CD4-positive, alpha-beta T cell (primary cell): ENCODE measurements at regions not wholly inside any gene's neighbourhood (a gene's known extent, or its start where the extent isn't known, plus 50 kb on each side); places are given as distances from the start of the nearest gene placed in this dataset.

Source experiments
- ATAC-seq: fragments of 200-7000 bp; cut with Tn5 transposase; one replicate; pipeline ENCODE4 v1.10.0; 2022; ENCODE audit warnings: mild to moderate bottlenecking; ENCODE audit not compliant: poor library complexity
- CTCF ChIA-PET: fragments of 350-600 bp; sonication (Branson Sonifier 250); formaldehyde crosslinking; loops from one replicate; lab custom pipeline; 2021; ENCODE audit warnings: antibody characterized with exemption, inconsistent platforms; lab: Charles Lee
- POLR2A ChIA-PET: fragments of 350-600 bp; sonication (Branson Sonifier 250); formaldehyde crosslinking; loops from one replicate; lab custom pipeline; 2021; ENCODE audit warnings: antibody characterized with exemption, inconsistent platforms; lab: Charles Lee
- DNase-seq, 14 experiments: peaks; one replicate each; pipeline ENCODE4 v3.0.0-alpha.2; 2013 to 2020; ENCODE audit warnings: mixed read lengths in 2 of 14
- H3K27ac ChIP-seq, 2 donors: one replicate each; pipeline versions ENCODE4 v1.5.1 to v1.7.0; 2013; ENCODE audit warnings: low read length in 2 of 2, low read depth in 1 of 2, mild to moderate bottlenecking in 1 of 2
- H3K27me3 ChIP-seq, 2 experiments: 1 replicate in 1 of 2; 2 replicates in 1 of 2; pipeline versions ENCODE4 v1.6.1 to v1.7.0; 2013; ENCODE audit warnings: low read length in 2 of 2, control low read depth in 1 of 2, mild to moderate bottlenecking in 1 of 2, moderate library complexity in 1 of 2; ENCODE audit not compliant: insufficient read depth in 2 of 2, control insufficient read depth in 1 of 2
- H3K36me3 ChIP-seq: one replicate; pipeline ENCODE4 v1.6.1; 2013; ENCODE audit warnings: low read length, control low read depth; ENCODE audit not compliant: insufficient read depth
- H3K4me1 ChIP-seq: one replicate; pipeline ENCODE4 v1.6.1; 2013; ENCODE audit warnings: low read length, control low read depth; ENCODE audit not compliant: insufficient read depth
- H3K4me3 ChIP-seq: one replicate; pipeline ENCODE4 v1.5.1; 2013; ENCODE audit warnings: mild to moderate bottlenecking, low read length, moderate library complexity
- H3K9me3 ChIP-seq, 2 experiments: 1 replicate in 1 of 2; 2 replicates in 1 of 2; pipeline versions ENCODE4 v1.6.1 to v1.7.0; 2013; ENCODE audit warnings: low read length in 2 of 2, mild to moderate bottlenecking in 2 of 2, control low read depth in 1 of 2, moderate library complexity in 1 of 2; ENCODE audit not compliant: control insufficient read depth in 1 of 2, insufficient read depth in 1 of 2
- H3K27ac Mint-ChIP-seq: one replicate; pipeline ENCODE4 v1.8.0; 2020; ENCODE audit warnings: mixed read lengths
- H3K27me3 Mint-ChIP-seq: one replicate; pipeline ENCODE4 v1.8.0; 2021; ENCODE audit warnings: mixed read lengths
- H3K36me3 Mint-ChIP-seq: one replicate; pipeline ENCODE4 v1.8.0; 2021; ENCODE audit warnings: low read depth, mixed read lengths
- H3K4me1 Mint-ChIP-seq: one replicate; pipeline ENCODE4 v1.8.0; 2021; ENCODE audit warnings: low read depth, mixed read lengths
- H3K4me3 Mint-ChIP-seq: one replicate; pipeline ENCODE4 v1.8.0; 2020; ENCODE audit warnings: mild to moderate bottlenecking, mixed read lengths
- H3K9me3 Mint-ChIP-seq: one replicate; pipeline ENCODE4 v1.8.0; 2020; ENCODE audit warnings: mixed read lengths
- intact Hi-C, 2 experiments: fragments of 100-400 bp; cut with DNase I in 1 of 2; cut with micrococcal nuclease in 1 of 2; formaldehyde crosslinking; loops; one replicate each; pipeline versions ENCODE4 v1.15.1 to v1.9.0; 2023 to 2025; cut with DNase I, micrococcal nuclease
- TF ChIP-seq, protein P1 (sequence below): fragments of 200-600 bp; IDR thresholded peaks from one replicate; pipeline ENCODE4 v1.8.0; 2022; ENCODE audit warnings: antibody characterized with exemption, mild to moderate bottlenecking

DNA sequence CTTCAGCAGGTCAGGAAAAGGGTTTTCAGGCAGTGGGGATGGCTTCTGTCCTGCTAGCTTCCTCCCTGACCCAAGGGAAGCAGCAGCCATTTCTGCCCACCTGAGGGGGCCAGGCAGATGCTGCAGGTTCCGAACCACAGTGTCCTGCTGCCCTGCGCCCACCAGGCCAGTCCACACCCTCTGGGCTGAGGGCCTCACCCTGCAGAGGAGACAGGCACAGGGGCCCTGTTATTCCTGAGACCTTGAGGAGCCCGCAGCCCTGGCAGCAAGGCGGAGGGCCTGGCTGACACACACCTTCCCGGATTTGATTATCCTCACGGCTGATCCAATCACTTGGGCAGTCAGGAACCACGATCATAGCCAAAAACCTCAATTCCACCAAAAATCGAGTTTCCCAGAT is 725.8 kb downstream of the BRD1 start:
- no peaks in the 10 kb centered on the region for H3K36me3 ChIP-seq
- H3K27me3 Mint-ChIP-seq = peaks cover 16% of the 10 kb centered on the region
- H3K36me3 Mint-ChIP-seq = no peaks in the 10 kb centered on the region
- H3K4me1 Mint-ChIP-seq = no peaks in the 10 kb centered on the region
- ATAC-seq = no peak
- H3K27ac ChIP-seq = no peak overlapping the region
- H3K9me3 Mint-ChIP-seq = no peaks in the 10 kb centered on the region
- TF ChIP-seq, protein P1, sequence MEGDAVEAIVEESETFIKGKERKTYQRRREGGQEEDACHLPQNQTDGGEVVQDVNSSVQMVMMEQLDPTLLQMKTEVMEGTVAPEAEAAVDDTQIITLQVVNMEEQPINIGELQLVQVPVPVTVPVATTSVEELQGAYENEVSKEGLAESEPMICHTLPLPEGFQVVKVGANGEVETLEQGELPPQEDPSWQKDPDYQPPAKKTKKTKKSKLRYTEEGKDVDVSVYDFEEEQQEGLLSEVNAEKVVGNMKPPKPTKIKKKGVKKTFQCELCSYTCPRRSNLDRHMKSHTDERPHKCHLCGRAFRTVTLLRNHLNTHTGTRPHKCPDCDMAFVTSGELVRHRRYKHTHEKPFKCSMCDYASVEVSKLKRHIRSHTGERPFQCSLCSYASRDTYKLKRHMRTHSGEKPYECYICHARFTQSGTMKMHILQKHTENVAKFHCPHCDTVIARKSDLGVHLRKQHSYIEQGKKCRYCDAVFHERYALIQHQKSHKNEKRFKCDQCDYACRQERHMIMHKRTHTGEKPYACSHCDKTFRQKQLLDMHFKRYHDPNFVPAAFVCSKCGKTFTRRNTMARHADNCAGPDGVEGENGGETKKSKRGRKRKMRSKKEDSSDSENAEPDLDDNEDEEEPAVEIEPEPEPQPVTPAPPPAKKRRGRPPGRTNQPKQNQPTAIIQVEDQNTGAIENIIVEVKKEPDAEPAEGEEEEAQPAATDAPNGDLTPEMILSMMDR = no peak
- DNase-seq = no peak
- CTCF ChIA-PET = no interaction called here
- H3K4me1 ChIP-seq = no peaks in the 10 kb centered on the region
- H3K4me3 Mint-ChIP-seq = no peak overlapping the region
- intact Hi-C loops = no loop called here
- H3K9me3 ChIP-seq = no peaks in the 10 kb centered on the region
- no peak overlapping the region for H3K27ac Mint-ChIP-seq
- peaks cover 0 to 6% of the 10 kb centered on the region in 2 experiments for H3K27me3 ChIP-seq
- POLR2A ChIA-PET = no interaction called here
- no peak overlapping the region for H3K4me3 ChIP-seq

DNA sequence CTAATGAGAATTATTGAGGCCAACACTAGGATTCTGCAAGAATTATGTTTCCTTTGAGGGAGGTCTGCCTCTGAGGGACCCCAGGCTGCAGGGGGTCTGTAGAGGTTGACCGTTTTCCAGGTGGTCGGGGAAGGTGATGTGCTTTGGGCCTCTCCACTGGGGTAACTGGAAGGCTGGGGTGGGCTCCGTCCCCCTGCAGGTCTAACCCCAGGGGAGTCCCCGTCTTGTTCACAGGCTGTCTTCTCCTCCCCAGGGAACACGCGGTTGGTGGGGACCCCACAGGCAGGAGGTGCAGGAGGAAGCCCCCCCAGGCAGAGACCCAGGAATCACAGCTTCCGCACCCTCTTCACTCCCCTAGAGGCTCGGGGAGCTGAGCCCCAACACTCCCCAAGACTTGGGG is 726.4 kb downstream of the BRD1 start:
- H3K27me3 Mint-ChIP-seq = peaks cover 16% of the 10 kb centered on the region
- Histone ChIP-seq H3K4me1 (no peaks in the 10 kb centered on the region), H3K36me3 (no peaks in the 10 kb centered on the region), H3K27ac (no peak overlapping the region), H3K4me3 (no peak overlapping the region), H3K9me3 (no peaks in the 10 kb centered on the region), H3K27me3 (peaks cover 0 to 3% of the 10 kb centered on the region in 2 experiments)
- intact Hi-C loops = no loop called here
- no peaks in the 10 kb centered on the region for H3K4me1 Mint-ChIP-seq
- H3K9me3 Mint-ChIP-seq = no peaks in the 10 kb centered on the region
- ChIA-PET CTCF (no interaction called here), POLR2A (no interaction called here)
- ATAC-seq (no peak), DNase-seq (no peak)
- no peak overlapping the region for H3K27ac Mint-ChIP-seq
- no peaks in the 10 kb centered on the region for H3K36me3 Mint-ChIP-seq
- H3K4me3 Mint-ChIP-seq = no peak overlapping the region
- TF ChIP-seq, protein P1 = no peak

GRCh38 chr22:49100773-49101172 is 726.9 kb downstream of the BRD1 start:
- H3K9me3 ChIP-seq = no peaks in the 10 kb centered on the region
- Mint-ChIP-seq H3K4me1 (no peaks in the 10 kb centered on the region), H3K27ac (no peak overlapping the region), H3K36me3 (no peaks in the 10 kb centered on the region), H3K27me3 (peaks cover 16% of the 10 kb centered on the region), H3K9me3 (no peaks in the 10 kb centered on the region), H3K4me3 (no peak overlapping the region)
- no peaks in the 10 kb centered on the region for H3K4me1 ChIP-seq
- no peak for ATAC-seq
- no peak overlapping the region for H3K27ac ChIP-seq
- H3K4me3 ChIP-seq = no peak overlapping the region
- POLR2A ChIA-PET = no interaction called here
- CTCF ChIA-PET = no interaction called here
- no peaks in the 10 kb centered on the region for H3K36me3 ChIP-seq
- TF ChIP-seq, protein P1 = no peak
- no peak for DNase-seq
- peaks cover 0 to 3% of the 10 kb centered on the region in 2 experiments for H3K27me3 ChIP-seq
- intact Hi-C loops = no loop called here
